A673 (cell line): ENCODE measurements at regions not wholly inside any gene's neighbourhood (a gene's known extent, or its start where the extent isn't known, plus 50 kb on each side); places are given as distances from the start of the nearest gene placed in this dataset.

ENCODE experiments used
- BruUV-seq: library from RNA; stranded (reverse); fragments of 400-500 nt; replicated peaks from 2 replicates; lab custom pipeline; 2021; lab: Mats Ljungman, UMichigan
- CTCF ChIA-PET: fragments of 300-600 bp; sonication (Branson Sonifier 250); formaldehyde crosslinking; loops from one replicate; lab custom pipeline; 2022; ENCODE audit warnings: antibody characterized with exemption; lab: Charles Lee
- POLR2A ChIA-PET: fragments of 300-600 bp; sonication (Branson Sonifier 250); formaldehyde crosslinking; loops from one replicate; lab custom pipeline; 2022; ENCODE audit warnings: antibody characterized with exemption; ENCODE audit not compliant: low non-redundant PET; lab: Charles Lee
- DNase-seq: peaks from one replicate; pipeline ENCODE4 v3.0.0-alpha.2; 2015; ENCODE audit warnings: low spot score
- H3K27ac ChIP-seq: fragments of 200-600 bp; sonication (generic); 2 replicates; pipeline ENCODE4 v1.5.1; 2016; ENCODE audit warnings: mixed run types, low read depth, mild to moderate bottlenecking, mixed read lengths, antibody characterized with exemption, low read length; ENCODE audit not compliant: poor library complexity, severe bottlenecking
- H3K27me3 ChIP-seq: fragments of 200-600 bp; sonication (generic); replicated peaks from 2 replicates; pipeline ENCODE4 v1.6.1; 2017; ENCODE audit warnings: mixed run types, low read depth, mild to moderate bottlenecking, mixed read lengths, antibody characterized with exemption, low read length; ENCODE audit not compliant: insufficient read depth, poor library complexity
- H3K36me3 ChIP-seq: fragments of 200-600 bp; sonication (generic); 2 replicates; pipeline ENCODE4 v1.6.1; 2016; ENCODE audit warnings: mixed run types, mild to moderate bottlenecking, mixed read lengths, antibody characterized with exemption, low read length; ENCODE audit not compliant: insufficient read depth, poor library complexity, severe bottlenecking
- H3K4me1 ChIP-seq: fragments of 200-600 bp; sonication (generic); 2 replicates; pipeline ENCODE4 v1.6.1; 2017; ENCODE audit warnings: mixed run types, mild to moderate bottlenecking, mixed read lengths, antibody characterized with exemption, low read length; ENCODE audit not compliant: insufficient read depth, poor library complexity, severe bottlenecking
- H3K4me3 ChIP-seq: fragments of 200-600 bp; sonication (generic); 2 replicates; pipeline ENCODE4 v1.5.1; 2016; ENCODE audit warnings: low read depth, mixed run types, mild to moderate bottlenecking, mixed read lengths, low read length; ENCODE audit not compliant: poor library complexity, severe bottlenecking
- H3K9me3 ChIP-seq: fragments of 200-600 bp; sonication (generic); 2 replicates; pipeline ENCODE4 v1.6.1; 2016; ENCODE audit warnings: mixed run types, low read depth, mild to moderate bottlenecking, mixed read lengths, antibody characterized with exemption, low read length; ENCODE audit not compliant: poor library complexity, severe bottlenecking
- CTCF ChIP-seq: fragments of 300-800, 200-600 bp; sonication (generic); conservative IDR thresholded peaks from 2 replicates; pipeline ENCODE4 v1.5.1; 2017; ENCODE audit warnings: low read depth, mild to moderate bottlenecking, antibody characterized with exemption, low read length, moderate library complexity, mixed read lengths
- EZH2 ChIP-seq: fragments of 200-600 bp; sonication (generic); IDR thresholded peaks from 2 replicates; pipeline ENCODE4 v1.6.1; 2017; ENCODE audit warnings: borderline replicate concordance, low read depth, mild to moderate bottlenecking, mixed read lengths, antibody characterized with exemption, low read length; ENCODE audit not compliant: poor library complexity, severe bottlenecking
- intact Hi-C: fragments of 100-400 bp; cut with micrococcal nuclease; formaldehyde crosslinking; loops from one replicate; pipeline ENCODE4 v1.10.0; 2022; ENCODE audit not compliant: unreplicated experiment

- intact Hi-C loops: no loop called here
- BruUV-seq: no TSS peak
- no peaks in the 10 kb centered on the region for H3K4me1 ChIP-seq
- no peak overlapping the region for H3K4me3 ChIP-seq
- no peak overlapping the region for H3K27ac ChIP-seq
- H3K9me3 ChIP-seq: no peaks in the 10 kb centered on the region
- ChIA-PET CTCF (no interaction called here), POLR2A (no interaction called here)
- TF ChIP-seq CTCF: no peak
- no peak for DNase-seq
- H3K36me3 ChIP-seq: no peaks in the 10 kb centered on the region
- peaks cover 2% of the 10 kb centered on the region for H3K27me3 ChIP-seq
Observed at GRCh38 chr5:4866131-4866659, 273.9 kb upstream of the ADAMTS16 start.

- no peak overlapping the region for H3K27ac ChIP-seq
- TF ChIP-seq EZH2: no peak
- TF ChIP-seq CTCF: no peak
- CTCF ChIA-PET: no interaction called here
- H3K9me3 ChIP-seq: no peaks in the 10 kb centered on the region
- intact Hi-C loops: no loop called here
- H3K4me3 ChIP-seq: no peak overlapping the region
- H3K4me1 ChIP-seq: no peaks in the 10 kb centered on the region
- H3K36me3 ChIP-seq: no peaks in the 10 kb centered on the region
- POLR2A ChIA-PET: no interaction called here
- no peak for DNase-seq
- no TSS peak for BruUV-seq
- H3K27me3 ChIP-seq: peaks cover 9% of the 10 kb centered on the region
Observed at GRCh38 chr5:4866817-4867216, 273.3 kb upstream of the ADAMTS16 start.

GRCh38 chr5:4868140-4868735 is 271.9 kb upstream of the ADAMTS16 start:
- no peaks in the 10 kb centered on the region for H3K4me1 ChIP-seq
- no peaks in the 10 kb centered on the region for H3K9me3 ChIP-seq
- intact Hi-C loops: loop anchor here (1.0 kb wide), 1 partner anchor 551 kb away; no protein-coding TSS in a partner anchor
- TF ChIP-seq EZH2: no peak
- peak; percentile 88 for TF ChIP-seq CTCF
- H3K27me3 ChIP-seq: peaks cover 23% of the 10 kb centered on the region
- H3K27ac ChIP-seq: no peak overlapping the region
- no peaks in the 10 kb centered on the region for H3K36me3 ChIP-seq
- BruUV-seq: no TSS peak
- H3K4me3 ChIP-seq: no peak overlapping the region
- ChIA-PET POLR2A (no interaction called here), CTCF (interaction anchor here (0.6 to 0.8 kb wide), 3 partner anchors 11 to 551 kb away, joined by 3 to 5 read pairs (median 4); no protein-coding TSS in a partner anchor)
- DNase-seq: peak; percentile 66
